ENCODE measurements at regions not wholly inside any gene's neighbourhood (a gene's known extent, or its start where the extent isn't known, plus 50 kb on each side); places are given as distances from the start of the nearest gene placed in this dataset.

- H3K27me3 ChIP-seq (ENCODE audit: control insufficient read depth, insufficient read depth, low read length), result no peaks in the 10 kb centered on the region
Observed at GRCh38 chr11:29959488-29959887, 57.3 kb downstream of the KCNA4 start.

DNA sequence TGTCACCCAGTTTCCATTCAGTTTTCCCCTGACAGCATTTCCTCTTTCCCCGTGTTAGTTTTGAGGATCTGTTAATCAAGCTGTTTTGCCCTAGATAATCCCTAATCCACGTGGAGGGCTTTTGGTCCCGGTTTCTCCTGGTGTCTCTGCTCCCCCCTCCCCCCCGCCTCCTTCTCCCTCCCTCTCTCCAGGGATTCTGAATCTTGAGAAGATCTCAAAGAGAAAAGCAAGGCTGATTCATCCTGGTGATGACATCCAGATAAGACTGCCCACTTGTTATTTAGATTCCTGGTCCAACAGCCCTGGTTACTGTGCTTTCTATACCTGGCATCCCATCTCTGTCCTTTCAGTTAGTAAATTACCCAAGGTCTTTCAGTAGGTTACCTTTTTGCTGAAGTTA is 59.4 kb downstream of the KCNA4 start:
- H3K36me3 ChIP-seq (ENCODE audit: control insufficient read depth, insufficient read depth, low read length), result no peaks in the 10 kb centered on the region
- no peaks in the 10 kb centered on the region for H3K4me1 ChIP-seq (ENCODE audit: control insufficient read depth, insufficient read depth, low read length)
- 37% methylated on average over 4 of the region's 4 CpGs for WGBS (ENCODE audit: insufficient coverage)

More at GRCh38 chr11:29959488-29959887, 57.3 kb downstream of the KCNA4 start:
- Histone ChIP-seq H3K36me3 (ENCODE audit: control insufficient read depth, insufficient read depth, low read length) (no peaks in the 10 kb centered on the region), H3K4me1 (ENCODE audit: control insufficient read depth, insufficient read depth, low read length) (no peaks in the 10 kb centered on the region), H3K9me3 (replicated peaks; ENCODE audit: control insufficient read depth, low read depth, low read length) (no peaks in the 10 kb centered on the region), H3K4me3 (ENCODE audit: low read length) (no peak overlapping the region), H3K27ac (ENCODE audit: low read length) (no peak overlapping the region)
- WGBS (ENCODE audit: insufficient coverage), result no CpG with 5 or more reads among the region's 1 CpG
- no peak for DNase-seq

DNA sequence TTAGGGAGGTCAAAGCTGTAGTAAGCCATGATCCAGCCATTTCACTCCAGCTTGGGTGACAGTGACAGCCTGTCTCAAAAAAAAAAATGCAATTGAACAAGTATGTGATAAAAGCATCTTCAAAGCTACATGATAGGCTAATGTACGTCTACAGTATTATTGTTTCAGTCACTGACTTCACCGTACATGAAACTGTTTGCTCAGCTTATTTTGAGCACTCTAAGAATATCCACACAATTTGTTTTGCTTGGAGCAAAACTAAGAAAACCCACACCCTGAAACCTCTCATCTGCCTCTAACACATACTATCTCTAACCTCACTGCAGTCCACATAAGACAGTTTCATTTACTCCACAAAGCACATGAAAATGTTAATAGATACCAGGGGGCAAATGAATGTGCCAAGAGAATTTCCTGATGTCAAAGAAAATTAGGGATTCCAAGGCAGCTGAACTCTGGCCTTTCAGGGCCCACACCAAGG is 60.7 kb downstream of the KCNA4 start:
- Histone ChIP-seq H3K36me3 (ENCODE audit: control insufficient read depth, insufficient read depth, low read length) (no peaks in the 10 kb centered on the region), H3K27me3 (ENCODE audit: control insufficient read depth, insufficient read depth, low read length) (no peaks in the 10 kb centered on the region), H3K4me1 (ENCODE audit: control insufficient read depth, insufficient read depth, low read length) (no peaks in the 10 kb centered on the region), H3K9me3 (replicated peaks; ENCODE audit: control insufficient read depth, low read depth, low read length) (no peaks in the 10 kb centered on the region), H3K4me3 (ENCODE audit: low read length) (no peak overlapping the region), H3K27ac (ENCODE audit: low read length) (no peak overlapping the region)
- 92% methylated on average over 2 of the region's 2 CpGs for WGBS (ENCODE audit: insufficient coverage)
- no peak for DNase-seq

More for the DNA sequence above, 59.4 kb downstream of the KCNA4 start:
- Histone ChIP-seq H3K27me3 (ENCODE audit: control insufficient read depth, insufficient read depth, low read length) (no peaks in the 10 kb centered on the region), H3K9me3 (replicated peaks; ENCODE audit: control insufficient read depth, low read depth, low read length) (no peaks in the 10 kb centered on the region), H3K4me3 (ENCODE audit: low read length) (no peak overlapping the region), H3K27ac (ENCODE audit: low read length) (no peak overlapping the region)
- DNase-seq, result no peak

DNA sequence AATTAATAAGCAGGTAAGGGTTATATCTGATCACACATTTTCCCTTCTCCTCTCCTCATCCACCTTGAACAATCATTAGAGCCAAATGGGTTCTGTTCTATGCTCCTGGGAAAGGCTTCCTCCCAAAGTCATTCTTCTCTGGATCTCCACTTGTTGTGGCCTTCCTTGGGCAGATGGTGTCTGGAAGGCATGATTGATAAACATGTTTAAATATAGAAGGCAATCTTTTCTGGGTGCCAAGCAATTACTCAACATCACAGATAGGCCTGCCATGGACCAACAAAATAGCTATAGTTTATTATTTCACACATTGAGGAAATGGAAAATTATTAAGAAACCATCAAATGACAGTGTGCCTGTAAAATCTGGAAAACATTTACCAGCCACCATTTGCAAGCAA is 73.5 kb downstream of the KCNA4 start:
- no peak for DNase-seq
- Histone ChIP-seq H3K27ac (ENCODE audit: low read length) (no peak overlapping the region), H3K4me1 (ENCODE audit: control insufficient read depth, insufficient read depth, low read length) (no peaks in the 10 kb centered on the region)

GRCh38 chr11:29937526-29937925 is 79.3 kb downstream of the KCNA4 start:
- Histone ChIP-seq H3K27ac (ENCODE audit: low read length) (no peak overlapping the region), H3K9me3 (replicated peaks; ENCODE audit: control insufficient read depth, low read depth, low read length) (no peaks in the 10 kb centered on the region), H3K4me1 (ENCODE audit: control insufficient read depth, insufficient read depth, low read length) (no peaks in the 10 kb centered on the region), H3K4me3 (ENCODE audit: low read length) (no peak overlapping the region), H3K36me3 (ENCODE audit: control insufficient read depth, insufficient read depth, low read length) (no peaks in the 10 kb centered on the region), H3K27me3 (ENCODE audit: control insufficient read depth, insufficient read depth, low read length) (no peaks in the 10 kb centered on the region)
- DNase-seq, result no peak
- 72% methylated on average over 3 of the region's 4 CpGs for WGBS (ENCODE audit: insufficient coverage)

More for the DNA sequence above, 73.5 kb downstream of the KCNA4 start:
- H3K36me3 ChIP-seq (ENCODE audit: control insufficient read depth, insufficient read depth, low read length), result no peaks in the 10 kb centered on the region
- no peak overlapping the region for H3K4me3 ChIP-seq (ENCODE audit: low read length)
- no peaks in the 10 kb centered on the region for H3K27me3 ChIP-seq (ENCODE audit: control insufficient read depth, insufficient read depth, low read length)
- H3K9me3 ChIP-seq (replicated peaks; ENCODE audit: control insufficient read depth, low read depth, low read length), result peaks cover 4% of the 10 kb centered on the region

DNA sequence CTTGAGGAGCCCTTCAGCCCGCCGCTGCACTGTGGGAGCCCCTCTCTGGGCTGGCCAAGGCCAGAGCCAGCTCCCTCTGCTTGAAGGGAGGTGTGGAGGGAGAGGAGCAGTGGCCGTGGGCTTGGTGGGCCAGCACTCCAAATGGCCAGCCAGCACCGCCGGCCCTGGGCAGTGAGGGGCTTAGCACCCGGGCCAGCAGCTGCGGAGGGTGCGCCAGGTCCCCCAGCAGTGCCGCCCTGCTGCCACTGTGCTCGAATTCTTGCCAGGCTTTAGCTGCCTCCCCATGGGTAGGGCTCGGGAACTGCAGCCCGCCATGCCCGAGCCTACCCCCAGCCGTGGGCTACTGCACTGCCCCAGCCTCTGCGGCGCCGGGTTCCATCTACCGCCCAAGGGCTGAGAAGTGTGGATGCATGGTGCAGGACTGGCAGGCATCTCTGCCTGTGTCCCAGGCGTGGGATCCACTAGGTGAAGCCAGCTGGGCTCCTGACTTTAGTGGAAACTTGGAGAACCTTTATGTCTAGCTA is 82.7 kb downstream of the KCNA4 start:
- 88% methylated on average over 18 of the region's 19 CpGs for WGBS (ENCODE audit: insufficient coverage)
- Histone ChIP-seq H3K9me3 (replicated peaks; ENCODE audit: control insufficient read depth, low read depth, low read length) (no peaks in the 10 kb centered on the region), H3K36me3 (ENCODE audit: control insufficient read depth, insufficient read depth, low read length) (no peaks in the 10 kb centered on the region), H3K4me1 (ENCODE audit: control insufficient read depth, insufficient read depth, low read length) (no peaks in the 10 kb centered on the region), H3K27me3 (ENCODE audit: control insufficient read depth, insufficient read depth, low read length) (no peaks in the 10 kb centered on the region), H3K27ac (ENCODE audit: low read length) (no peak overlapping the region), H3K4me3 (ENCODE audit: low read length) (no peak overlapping the region)
- DNase-seq, result no peak

DNA sequence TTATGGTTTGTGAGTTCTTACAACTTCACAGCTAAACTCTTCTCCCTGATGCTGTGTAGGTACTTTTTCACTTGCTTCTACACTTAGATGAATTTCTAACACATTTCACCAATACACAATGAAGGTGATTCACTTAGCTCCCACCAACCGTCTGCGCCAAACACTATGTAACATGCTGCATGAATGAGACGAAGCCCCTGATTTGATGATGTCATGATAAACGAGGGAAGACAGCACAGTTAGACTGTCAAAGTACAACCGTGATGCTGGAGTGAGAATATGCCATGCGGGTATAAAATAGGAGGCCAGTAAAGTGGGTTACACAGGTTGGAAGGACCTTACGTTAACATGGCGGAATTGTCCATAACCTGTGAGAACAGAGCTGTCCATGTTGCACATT is 100.8 kb downstream of the KCNA4 start:
- Histone ChIP-seq H3K4me1 (ENCODE audit: control insufficient read depth, insufficient read depth, low read length) (no peaks in the 10 kb centered on the region), H3K27me3 (ENCODE audit: control insufficient read depth, insufficient read depth, low read length) (no peaks in the 10 kb centered on the region), H3K4me3 (ENCODE audit: low read length) (no peak overlapping the region), H3K9me3 (replicated peaks; ENCODE audit: control insufficient read depth, low read depth, low read length) (peaks cover 2% of the 10 kb centered on the region), H3K36me3 (ENCODE audit: control insufficient read depth, insufficient read depth, low read length) (no peaks in the 10 kb centered on the region), H3K27ac (ENCODE audit: low read length) (no peak overlapping the region)
- DNase-seq, result no peak
- WGBS (ENCODE audit: insufficient coverage), result 100% methylated on average over 2 of the region's 8 CpGs

DNA sequence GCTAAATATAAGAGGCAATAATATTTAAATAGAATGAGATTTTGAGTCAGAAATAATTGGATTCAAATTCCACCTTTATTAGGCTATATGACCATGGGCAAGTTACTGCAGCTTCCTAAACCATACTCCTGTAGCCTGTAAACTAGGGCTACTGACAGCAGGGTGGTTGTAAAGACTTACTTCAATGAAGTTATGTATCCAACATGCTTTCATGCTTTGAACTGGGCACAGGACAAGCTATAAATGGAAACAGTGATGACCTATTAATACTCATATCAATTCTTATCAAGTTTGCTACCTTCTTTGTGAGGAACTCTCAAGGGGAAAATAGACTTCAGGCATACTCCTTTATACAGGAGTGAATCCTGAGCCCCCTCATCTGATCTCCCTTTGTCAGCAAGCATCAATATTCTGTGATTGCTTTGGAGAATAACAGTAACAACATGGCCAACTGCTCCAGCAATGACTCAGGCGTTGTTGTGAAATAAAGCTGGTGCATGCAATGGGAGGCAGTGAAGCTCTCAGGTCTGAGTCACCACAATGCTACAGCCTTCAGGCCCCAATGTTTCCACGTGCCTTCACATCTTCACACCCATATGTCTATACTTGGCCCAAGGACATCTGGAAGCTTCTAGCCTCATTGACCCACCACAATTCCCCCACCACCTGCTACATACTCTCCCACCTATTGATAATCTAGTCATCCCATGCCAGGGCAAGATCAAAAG is 102.5 kb downstream of the KCNA4 start:
- DNase-seq, result no peak
- Histone ChIP-seq H3K36me3 (ENCODE audit: control insufficient read depth, insufficient read depth, low read length) (no peaks in the 10 kb centered on the region), H3K9me3 (replicated peaks; ENCODE audit: control insufficient read depth, low read depth, low read length) (peaks cover 5% of the 10 kb centered on the region), H3K27ac (ENCODE audit: low read length) (no peak overlapping the region), H3K4me1 (ENCODE audit: control insufficient read depth, insufficient read depth, low read length) (no peaks in the 10 kb centered on the region), H3K27me3 (ENCODE audit: control insufficient read depth, insufficient read depth, low read length) (no peaks in the 10 kb centered on the region), H3K4me3 (ENCODE audit: low read length) (no peak overlapping the region)
- WGBS (ENCODE audit: insufficient coverage), result 94% methylated on average over 2 of the region's 2 CpGs

DNA sequence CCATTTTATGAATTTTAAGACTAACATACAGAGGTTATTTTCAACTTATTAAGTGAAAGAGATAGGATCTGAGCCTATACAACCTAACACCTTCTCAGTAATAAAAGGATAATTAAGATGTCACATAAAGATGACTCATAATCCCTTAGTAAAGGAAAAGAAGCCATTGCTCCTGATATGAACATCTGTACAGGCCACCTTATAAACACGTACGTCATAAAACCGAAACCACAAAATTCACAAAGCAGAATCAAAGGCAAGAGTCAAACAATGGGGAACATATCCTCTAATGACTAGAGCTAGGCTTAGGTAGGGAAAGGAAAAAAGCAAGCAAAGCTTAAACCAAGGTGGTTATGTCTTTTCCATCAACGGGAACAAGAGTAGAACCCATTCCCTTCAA is 103.5 kb downstream of the KCNA4 start:
- Histone ChIP-seq H3K4me3 (ENCODE audit: low read length) (no peak overlapping the region), H3K36me3 (ENCODE audit: control insufficient read depth, insufficient read depth, low read length) (no peaks in the 10 kb centered on the region), H3K27me3 (ENCODE audit: control insufficient read depth, insufficient read depth, low read length) (no peaks in the 10 kb centered on the region), H3K27ac (ENCODE audit: low read length) (no peak overlapping the region), H3K9me3 (replicated peaks; ENCODE audit: control insufficient read depth, low read depth, low read length) (peaks cover 5% of the 10 kb centered on the region), H3K4me1 (ENCODE audit: control insufficient read depth, insufficient read depth, low read length) (no peaks in the 10 kb centered on the region)
- no CpG with 5 or more reads among the region's 4 CpGs for WGBS (ENCODE audit: insufficient coverage)
- DNase-seq, result no peak

DNA sequence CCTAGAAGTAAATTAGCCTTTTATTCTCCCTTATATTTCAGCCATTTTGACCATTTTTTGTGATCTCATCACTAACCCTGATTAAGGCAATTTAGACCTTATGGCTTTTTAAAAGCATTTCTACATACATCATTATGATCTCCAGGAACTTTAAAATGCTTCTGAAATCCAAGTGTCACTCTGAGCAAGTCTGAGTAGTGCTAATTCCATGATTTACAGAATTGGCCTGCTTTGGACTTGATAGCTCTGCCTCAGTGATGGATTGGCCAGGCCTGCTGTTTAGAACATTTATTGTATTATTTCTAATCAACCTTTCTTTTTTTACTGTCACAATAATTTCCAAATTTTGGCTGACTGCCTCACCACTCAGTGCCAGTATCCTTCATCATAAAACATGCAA is 116.4 kb downstream of the KCNA4 start:
- no peak overlapping the region for H3K27ac ChIP-seq (ENCODE audit: low read length)

More for the DNA sequence above, 116.4 kb downstream of the KCNA4 start:
- Histone ChIP-seq H3K27me3 (ENCODE audit: control insufficient read depth, insufficient read depth, low read length) (no peaks in the 10 kb centered on the region), H3K4me3 (ENCODE audit: low read length) (no peak overlapping the region), H3K36me3 (ENCODE audit: control insufficient read depth, insufficient read depth, low read length) (no peaks in the 10 kb centered on the region), H3K9me3 (replicated peaks; ENCODE audit: control insufficient read depth, low read depth, low read length) (peaks cover 3% of the 10 kb centered on the region), H3K4me1 (ENCODE audit: control insufficient read depth, insufficient read depth, low read length) (no peaks in the 10 kb centered on the region)
- DNase-seq, result no peak
